ENCODE measurements at regions not wholly inside any gene's neighbourhood (a gene's known extent, or its start where the extent isn't known, plus 50 kb on each side); places are given as distances from the start of the nearest gene placed in this dataset.

- no peak for TF ChIP-seq POLR2AphosphoS5 (IDR thresholded peaks at IDR 0.05; ENCODE audit: borderline replicate concordance, low read depth, low read length)
- no peak for TF ChIP-seq EZH2 (IDR thresholded peaks at IDR 0.05)
These were observed 1615.5 kb upstream of the PCDH7 start for GRCh38 chr4:29104694-29105093.
